Activated CD8-positive, alpha-beta T cell treated with anti-CD3 and anti-CD28 coated beads for 36 hours (primary cell): ENCODE measurements at regions not wholly inside any gene's neighbourhood (a gene's known extent, or its start where the extent isn't known, plus 50 kb on each side); places are given as distances from the start of the nearest gene placed in this dataset.

Source experiments
- ATAC-seq: fragments of 200-7000 bp; cut with Tn5 transposase; one replicate; pipeline ENCODE4 v1.10.0; 2021; ENCODE audit warnings: mild to moderate bottlenecking, moderate library complexity
- CTCF ChIA-PET: fragments of 350-600 bp; sonication (Branson Sonifier 250); formaldehyde crosslinking; loops from one replicate; lab custom pipeline; 2021; ENCODE audit warnings: antibody characterized with exemption; lab: Charles Lee
- POLR2A ChIA-PET: fragments of 350-600 bp; sonication (Branson Sonifier 250); formaldehyde crosslinking; loops from one replicate; lab custom pipeline; 2021; ENCODE audit warnings: antibody characterized with exemption; lab: Charles Lee
- DNase-seq: peaks from one replicate; pipeline ENCODE4 v3.0.0-alpha.2; 2020
- H3K27ac Mint-ChIP-seq: one replicate; pipeline ENCODE4 v1.8.0; 2021; ENCODE audit warnings: mild to moderate bottlenecking, mixed read lengths
- H3K27me3 Mint-ChIP-seq: one replicate; pipeline ENCODE4 v1.8.0; 2021; ENCODE audit warnings: mixed read lengths
- H3K36me3 Mint-ChIP-seq: one replicate; pipeline ENCODE4 v1.8.0; 2021; ENCODE audit warnings: low read depth, mixed read lengths
- H3K4me1 Mint-ChIP-seq: one replicate; pipeline ENCODE4 v1.8.0; 2021; ENCODE audit warnings: low read depth, mixed read lengths
- H3K4me3 Mint-ChIP-seq: one replicate; pipeline ENCODE4 v1.8.0; 2021; ENCODE audit warnings: mild to moderate bottlenecking, moderate library complexity, mixed read lengths
- H3K9me3 Mint-ChIP-seq: one replicate; pipeline ENCODE4 v1.8.0; 2021; ENCODE audit warnings: mixed read lengths
- intact Hi-C: fragments of 100-400 bp; cut with micrococcal nuclease; formaldehyde crosslinking; loops from one replicate; pipeline ENCODE4 v1.10.0; 2022
- TF ChIP-seq, protein P1 (sequence below): fragments of 200-600 bp; IDR thresholded peaks from one replicate; pipeline ENCODE4 v1.8.0; 2022; ENCODE audit warnings: antibody characterized with exemption, mild to moderate bottlenecking

- DNase-seq = no peak
- no peaks in the 10 kb centered on the region for H3K4me1 Mint-ChIP-seq
- H3K36me3 Mint-ChIP-seq = no peaks in the 10 kb centered on the region
- TF ChIP-seq, protein P1, sequence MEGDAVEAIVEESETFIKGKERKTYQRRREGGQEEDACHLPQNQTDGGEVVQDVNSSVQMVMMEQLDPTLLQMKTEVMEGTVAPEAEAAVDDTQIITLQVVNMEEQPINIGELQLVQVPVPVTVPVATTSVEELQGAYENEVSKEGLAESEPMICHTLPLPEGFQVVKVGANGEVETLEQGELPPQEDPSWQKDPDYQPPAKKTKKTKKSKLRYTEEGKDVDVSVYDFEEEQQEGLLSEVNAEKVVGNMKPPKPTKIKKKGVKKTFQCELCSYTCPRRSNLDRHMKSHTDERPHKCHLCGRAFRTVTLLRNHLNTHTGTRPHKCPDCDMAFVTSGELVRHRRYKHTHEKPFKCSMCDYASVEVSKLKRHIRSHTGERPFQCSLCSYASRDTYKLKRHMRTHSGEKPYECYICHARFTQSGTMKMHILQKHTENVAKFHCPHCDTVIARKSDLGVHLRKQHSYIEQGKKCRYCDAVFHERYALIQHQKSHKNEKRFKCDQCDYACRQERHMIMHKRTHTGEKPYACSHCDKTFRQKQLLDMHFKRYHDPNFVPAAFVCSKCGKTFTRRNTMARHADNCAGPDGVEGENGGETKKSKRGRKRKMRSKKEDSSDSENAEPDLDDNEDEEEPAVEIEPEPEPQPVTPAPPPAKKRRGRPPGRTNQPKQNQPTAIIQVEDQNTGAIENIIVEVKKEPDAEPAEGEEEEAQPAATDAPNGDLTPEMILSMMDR = no peak
- ChIA-PET CTCF (no interaction called here), POLR2A (no interaction called here)
- no peak overlapping the region for H3K4me3 Mint-ChIP-seq
- H3K27me3 Mint-ChIP-seq = no peaks in the 10 kb centered on the region
- H3K9me3 Mint-ChIP-seq = peaks cover 3% of the 10 kb centered on the region
- intact Hi-C loops = no loop called here
- H3K27ac Mint-ChIP-seq = no peak overlapping the region
- no peak for ATAC-seq
Observed at GRCh38 chr10:55274367-55274766, 473.3 kb upstream of the PCDH15 start.

DNA sequence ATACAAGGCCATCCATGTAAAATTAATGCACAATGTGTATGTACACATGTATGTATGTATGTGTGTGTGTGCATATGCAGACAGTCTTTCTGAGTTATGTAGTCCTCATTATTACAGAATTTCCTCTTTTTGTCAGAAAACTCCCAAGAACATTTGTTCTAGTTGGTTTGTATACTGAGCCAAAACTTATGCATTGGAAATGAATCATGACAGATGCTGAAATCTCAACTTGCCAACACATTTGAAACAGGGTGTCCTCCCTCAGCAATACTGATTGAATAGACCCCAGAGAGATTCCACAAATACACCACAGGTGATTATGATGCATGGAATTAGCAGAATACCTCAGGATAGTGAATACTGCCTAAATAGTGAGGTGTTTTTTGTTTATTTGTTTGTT lies 472.9 kb upstream of the PCDH15 start:
- ChIA-PET POLR2A (no interaction called here), CTCF (no interaction called here)
- ATAC-seq (no peak), DNase-seq (no peak)
- Mint-ChIP-seq H3K36me3 (no peaks in the 10 kb centered on the region), H3K27ac (no peak overlapping the region), H3K27me3 (no peaks in the 10 kb centered on the region), H3K9me3 (peaks cover 5% of the 10 kb centered on the region), H3K4me3 (no peak overlapping the region), H3K4me1 (no peaks in the 10 kb centered on the region)
- intact Hi-C loops = no loop called here
- TF ChIP-seq, protein P1 = no peak

DNA sequence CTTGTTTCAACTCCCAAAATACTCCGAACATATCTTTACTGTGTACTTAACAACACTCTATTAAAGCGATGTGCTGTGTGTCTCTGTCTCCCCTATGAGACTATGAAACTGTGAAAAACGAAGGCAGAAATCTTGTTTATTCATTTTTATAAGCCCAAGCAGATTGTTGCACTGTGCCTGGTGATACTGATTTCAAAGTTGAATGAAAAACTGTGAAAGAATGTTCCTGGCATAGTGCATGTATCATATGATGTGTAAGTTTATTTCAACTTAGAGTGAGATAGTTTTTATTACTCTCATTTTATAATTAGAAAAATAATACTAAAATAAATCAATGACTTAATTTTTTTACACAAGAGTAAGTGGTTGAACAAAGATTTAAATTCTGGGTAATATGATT lies 471.9 kb upstream of the PCDH15 start:
- ATAC-seq (no peak), DNase-seq (no peak)
- no peaks in the 10 kb centered on the region for H3K36me3 Mint-ChIP-seq
- no peaks in the 10 kb centered on the region for H3K4me1 Mint-ChIP-seq
- no peak overlapping the region for H3K4me3 Mint-ChIP-seq
- intact Hi-C loops = no loop called here
- TF ChIP-seq, protein P1 = no peak
- no peaks in the 10 kb centered on the region for H3K27me3 Mint-ChIP-seq
- no peak overlapping the region for H3K27ac Mint-ChIP-seq
- ChIA-PET CTCF (no interaction called here), POLR2A (interaction anchor here (0.6 kb wide), 1 partner anchor 37 kb away, joined by 3 read pairs; no protein-coding TSS in a partner anchor)
- peaks cover 6% of the 10 kb centered on the region for H3K9me3 Mint-ChIP-seq

DNA sequence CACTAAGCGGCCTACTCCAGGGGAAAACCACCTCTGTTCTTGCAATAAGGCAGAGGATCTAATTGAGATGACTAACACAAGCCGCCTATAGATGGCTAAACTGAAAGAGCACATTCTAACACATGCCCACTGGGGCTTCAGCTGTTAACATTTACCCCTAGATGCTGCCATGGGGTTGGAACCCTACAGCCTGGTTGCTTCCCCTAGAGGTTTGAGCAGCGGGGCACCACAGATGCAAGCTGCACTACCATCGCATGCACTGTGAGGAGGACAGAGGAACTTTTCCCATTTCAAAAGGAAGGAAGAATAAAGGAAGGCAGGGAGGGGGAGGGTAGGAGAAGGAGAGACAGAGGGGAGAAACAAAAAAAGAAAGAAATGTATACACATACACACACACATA lies 465.8 kb upstream of the PCDH15 start:
- Mint-ChIP-seq H3K9me3 (peaks cover 5% of the 10 kb centered on the region), H3K4me3 (no peak overlapping the region), H3K4me1 (no peaks in the 10 kb centered on the region), H3K27ac (no peak overlapping the region), H3K36me3 (no peaks in the 10 kb centered on the region), H3K27me3 (no peaks in the 10 kb centered on the region)
- ATAC-seq = no peak
- intact Hi-C loops = no loop called here
- TF ChIP-seq, protein P1 = no peak
- POLR2A ChIA-PET = no interaction called here
- no peak for DNase-seq
- CTCF ChIA-PET = no interaction called here

- ChIA-PET CTCF (no interaction called here), POLR2A (no interaction called here)
- ATAC-seq (no peak), DNase-seq (no peak)
- Mint-ChIP-seq H3K27me3 (no peaks in the 10 kb centered on the region), H3K9me3 (no peaks in the 10 kb centered on the region), H3K4me3 (no peak overlapping the region), H3K36me3 (no peaks in the 10 kb centered on the region), H3K27ac (no peak overlapping the region), H3K4me1 (no peaks in the 10 kb centered on the region)
- intact Hi-C loops = no loop called here
- TF ChIP-seq, protein P1 = no peak
Observed at GRCh38 chr10:55263327-55263726, 462.3 kb upstream of the PCDH15 start.
